ENCODE measurements at regions not wholly inside any gene's neighbourhood (a gene's known extent, or its start where the extent isn't known, plus 50 kb on each side); places are given as distances from the start of the nearest gene placed in this dataset.

DNA sequence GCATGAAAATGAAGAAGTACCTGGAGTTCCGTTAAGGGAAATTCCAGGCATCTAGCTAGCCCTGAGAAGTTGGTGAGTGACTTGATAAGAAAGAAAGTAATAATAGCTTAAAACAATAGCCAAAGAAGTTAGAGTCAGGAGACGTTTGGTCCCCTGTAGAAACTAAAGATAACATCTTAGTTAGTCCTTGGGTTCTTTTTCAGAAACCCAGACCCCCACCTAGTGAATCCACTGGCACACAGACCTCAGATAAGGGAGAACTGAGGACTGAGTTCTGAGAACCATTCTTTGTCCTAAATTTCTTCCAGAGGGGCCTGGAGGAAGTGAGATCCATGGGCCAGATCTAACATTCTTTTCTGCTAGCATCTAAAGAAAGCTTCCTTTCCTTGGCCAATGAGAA is 335.4 kb downstream of the SLC4A3 start:
- Histone ChIP-seq H3K27ac (ENCODE audit: low read depth, low read length, poor library complexity, severe bottlenecking) (no peak overlapping the region), H3K4me1 (ENCODE audit: insufficient read depth, low read length, severe bottlenecking) (no peaks in the 10 kb centered on the region), H2AFZ (ENCODE audit: low read length) (no peak overlapping the region), H3K27me3 (ENCODE audit: insufficient read depth, low read length) (no peaks in the 10 kb centered on the region), H3K4me2 (ENCODE audit: low read length) (no peak overlapping the region), H3K79me2 (ENCODE audit: insufficient read depth, low read length) (no peaks in the 10 kb centered on the region), H3K9me2 (ENCODE audit: low read depth, low read length) (no peaks in the 10 kb centered on the region), H3K9me3 (ENCODE audit: low read length) (no peaks in the 10 kb centered on the region), H3K36me3 (ENCODE audit: insufficient read depth, low read length) (no peaks in the 10 kb centered on the region), H3K9ac (ENCODE audit: low read length) (no peak overlapping the region), H4K20me1 (ENCODE audit: insufficient read depth, low read length) (no peaks in the 10 kb centered on the region), H3F3A (ENCODE audit: insufficient read depth, low read length) (no peaks in the 10 kb centered on the region), H3K4me3 (ENCODE audit: low read depth, low read length, poor library complexity, severe bottlenecking) (no peak overlapping the region)
- TF ChIP-seq EZH2 (IDR thresholded peaks at IDR 0.05; ENCODE audit: borderline replicate concordance, low read length) = no peak
- TF ChIP-seq, protein P1, sequence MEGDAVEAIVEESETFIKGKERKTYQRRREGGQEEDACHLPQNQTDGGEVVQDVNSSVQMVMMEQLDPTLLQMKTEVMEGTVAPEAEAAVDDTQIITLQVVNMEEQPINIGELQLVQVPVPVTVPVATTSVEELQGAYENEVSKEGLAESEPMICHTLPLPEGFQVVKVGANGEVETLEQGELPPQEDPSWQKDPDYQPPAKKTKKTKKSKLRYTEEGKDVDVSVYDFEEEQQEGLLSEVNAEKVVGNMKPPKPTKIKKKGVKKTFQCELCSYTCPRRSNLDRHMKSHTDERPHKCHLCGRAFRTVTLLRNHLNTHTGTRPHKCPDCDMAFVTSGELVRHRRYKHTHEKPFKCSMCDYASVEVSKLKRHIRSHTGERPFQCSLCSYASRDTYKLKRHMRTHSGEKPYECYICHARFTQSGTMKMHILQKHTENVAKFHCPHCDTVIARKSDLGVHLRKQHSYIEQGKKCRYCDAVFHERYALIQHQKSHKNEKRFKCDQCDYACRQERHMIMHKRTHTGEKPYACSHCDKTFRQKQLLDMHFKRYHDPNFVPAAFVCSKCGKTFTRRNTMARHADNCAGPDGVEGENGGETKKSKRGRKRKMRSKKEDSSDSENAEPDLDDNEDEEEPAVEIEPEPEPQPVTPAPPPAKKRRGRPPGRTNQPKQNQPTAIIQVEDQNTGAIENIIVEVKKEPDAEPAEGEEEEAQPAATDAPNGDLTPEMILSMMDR (IDR thresholded peaks at IDR 0.05; ENCODE audit: low read length) = no peak

DNA sequence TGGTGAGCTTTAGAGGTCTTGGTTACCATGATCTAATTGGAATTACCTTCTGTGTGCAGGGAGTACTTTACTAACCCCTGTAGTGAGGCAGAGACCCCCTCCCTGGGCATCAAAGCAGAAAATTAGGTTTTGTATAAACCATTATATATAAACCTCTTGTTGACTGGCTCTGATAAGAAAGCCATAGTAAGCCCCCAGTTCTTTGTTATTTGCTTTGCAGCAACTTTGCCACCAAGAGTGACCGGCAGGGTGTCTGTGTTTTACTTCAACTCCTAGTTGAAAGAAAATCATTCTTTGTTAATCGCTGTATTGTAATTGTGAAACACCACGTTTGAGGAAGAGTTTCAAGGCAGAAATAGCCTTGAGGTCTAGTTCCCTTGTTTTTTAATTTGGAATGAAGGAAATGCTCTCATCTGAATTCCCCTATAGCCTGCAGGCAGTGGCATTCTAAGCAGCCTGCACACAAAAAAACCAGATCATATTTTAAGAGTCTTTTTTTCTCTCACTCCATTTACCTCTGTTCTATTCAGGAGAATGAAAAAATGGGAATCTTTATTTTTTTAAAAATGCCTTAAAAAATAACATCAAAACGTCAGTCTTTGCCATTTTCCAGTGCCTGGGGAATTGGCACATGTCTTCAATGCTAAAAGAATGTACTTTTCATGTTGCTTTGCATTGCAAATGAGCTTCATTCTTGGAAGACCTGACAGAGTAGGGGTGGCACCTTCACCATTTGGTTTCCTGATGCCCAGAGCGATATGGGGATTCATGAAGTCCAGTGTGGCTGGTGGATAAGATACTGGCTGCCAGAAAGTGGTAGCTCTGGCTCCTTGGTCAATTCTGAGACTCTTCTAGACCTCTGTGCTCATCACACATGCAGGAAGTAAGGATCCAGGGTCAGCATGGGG is 338.1 kb downstream of the SLC4A3 start:
- no peaks in the 10 kb centered on the region for H3K27me3 ChIP-seq (ENCODE audit: insufficient read depth, low read length)
- no peaks in the 10 kb centered on the region for H3K9me2 ChIP-seq (ENCODE audit: low read depth, low read length)
- no peak overlapping the region for H2AFZ ChIP-seq (ENCODE audit: low read length)
- H4K20me1 ChIP-seq (ENCODE audit: insufficient read depth, low read length) = no peaks in the 10 kb centered on the region
- H3K9me3 ChIP-seq (ENCODE audit: low read length) = no peaks in the 10 kb centered on the region
- no peaks in the 10 kb centered on the region for H3K4me1 ChIP-seq (ENCODE audit: insufficient read depth, low read length, severe bottlenecking)
- no peak overlapping the region for H3K27ac ChIP-seq (ENCODE audit: low read depth, low read length, poor library complexity, severe bottlenecking)
- no peak overlapping the region for H3K4me2 ChIP-seq (ENCODE audit: low read length)
- no peaks in the 10 kb centered on the region for H3K36me3 ChIP-seq (ENCODE audit: insufficient read depth, low read length)
- TF ChIP-seq, protein P1 (IDR thresholded peaks at IDR 0.05; ENCODE audit: low read length) = no peak
- TF ChIP-seq EZH2 (IDR thresholded peaks at IDR 0.05; ENCODE audit: borderline replicate concordance, low read length) = no peak
- H3F3A ChIP-seq (ENCODE audit: insufficient read depth, low read length) = no peaks in the 10 kb centered on the region
- H3K4me3 ChIP-seq (ENCODE audit: low read depth, low read length, poor library complexity, severe bottlenecking) = no peak overlapping the region
- H3K79me2 ChIP-seq (ENCODE audit: insufficient read depth, low read length) = no peaks in the 10 kb centered on the region
- no peak overlapping the region for H3K9ac ChIP-seq (ENCODE audit: low read length)

DNA sequence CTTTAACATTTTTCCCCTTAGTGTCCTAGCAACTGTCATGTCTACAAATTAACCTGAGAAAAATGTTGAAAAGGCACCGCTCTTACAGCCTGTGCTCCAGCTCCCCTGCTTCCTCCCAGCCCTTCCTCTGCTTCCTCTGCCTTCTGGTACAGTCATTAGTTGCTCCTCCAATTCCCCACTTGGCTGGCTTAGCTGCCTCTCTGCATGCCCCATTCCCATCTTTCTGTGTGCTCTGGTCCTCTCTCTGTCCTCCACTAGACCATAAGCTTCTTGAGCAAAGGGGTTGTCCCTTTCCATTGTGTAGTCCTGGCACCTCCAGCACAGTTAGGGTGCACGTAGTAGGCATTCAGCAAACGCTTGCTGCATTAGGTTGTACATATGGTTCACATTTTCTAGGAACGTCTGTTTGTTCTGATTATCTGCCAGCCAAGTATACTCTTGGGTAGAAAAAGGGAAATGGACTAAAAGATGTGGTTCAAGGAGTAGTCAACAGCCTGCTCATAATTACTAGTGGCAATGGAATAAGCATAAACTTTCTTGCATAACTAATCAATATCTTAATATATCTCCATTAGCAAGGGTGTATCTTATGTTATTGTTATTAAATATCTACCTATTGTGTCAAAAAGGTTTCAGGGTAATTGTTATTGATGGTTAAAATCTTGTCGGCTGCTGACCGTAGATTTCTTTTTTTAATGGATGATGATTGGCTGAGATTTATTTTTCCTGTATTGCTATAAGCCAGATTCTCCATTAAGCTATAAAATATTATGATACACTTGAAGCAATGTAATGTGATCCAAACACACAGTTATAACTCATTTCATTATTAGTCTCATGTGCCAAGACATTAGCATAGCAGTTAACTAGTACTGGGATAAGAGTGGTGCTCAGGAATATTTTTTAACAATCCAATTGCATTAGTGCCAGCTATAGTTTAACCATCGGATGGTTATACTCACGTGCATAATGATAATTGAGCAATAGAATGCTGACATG is 340.1 kb downstream of the SLC4A3 start:
- Histone ChIP-seq H3K36me3 (ENCODE audit: insufficient read depth, low read length) (no peaks in the 10 kb centered on the region), H3K9me2 (ENCODE audit: low read depth, low read length) (no peaks in the 10 kb centered on the region), H3F3A (ENCODE audit: insufficient read depth, low read length) (no peaks in the 10 kb centered on the region), H3K79me2 (ENCODE audit: insufficient read depth, low read length) (no peaks in the 10 kb centered on the region), H2AFZ (ENCODE audit: low read length) (no peak overlapping the region), H3K4me2 (ENCODE audit: low read length) (no peak overlapping the region), H3K4me3 (ENCODE audit: low read depth, low read length, poor library complexity, severe bottlenecking) (no peak overlapping the region), H4K20me1 (ENCODE audit: insufficient read depth, low read length) (no peaks in the 10 kb centered on the region), H3K27me3 (ENCODE audit: insufficient read depth, low read length) (no peaks in the 10 kb centered on the region), H3K9ac (ENCODE audit: low read length) (no peak overlapping the region), H3K27ac (ENCODE audit: low read depth, low read length, poor library complexity, severe bottlenecking) (no peak overlapping the region), H3K9me3 (ENCODE audit: low read length) (no peaks in the 10 kb centered on the region), H3K4me1 (ENCODE audit: insufficient read depth, low read length, severe bottlenecking) (no peaks in the 10 kb centered on the region)
- TF ChIP-seq, protein P1 (IDR thresholded peaks at IDR 0.05; ENCODE audit: low read length) = no peak
- no peak for TF ChIP-seq EZH2 (IDR thresholded peaks at IDR 0.05; ENCODE audit: borderline replicate concordance, low read length)

Measured in OCI-LY1 (cell line).